ENCODE measurements at regions not wholly inside any gene's neighbourhood (a gene's known extent, or its start where the extent isn't known, plus 50 kb on each side); places are given as distances from the start of the nearest gene placed in this dataset.

GRCh38 chr2:236815746-236816145, 246.1 kb downstream of the ACKR3 start:
- TF ChIP-seq, protein P1, sequence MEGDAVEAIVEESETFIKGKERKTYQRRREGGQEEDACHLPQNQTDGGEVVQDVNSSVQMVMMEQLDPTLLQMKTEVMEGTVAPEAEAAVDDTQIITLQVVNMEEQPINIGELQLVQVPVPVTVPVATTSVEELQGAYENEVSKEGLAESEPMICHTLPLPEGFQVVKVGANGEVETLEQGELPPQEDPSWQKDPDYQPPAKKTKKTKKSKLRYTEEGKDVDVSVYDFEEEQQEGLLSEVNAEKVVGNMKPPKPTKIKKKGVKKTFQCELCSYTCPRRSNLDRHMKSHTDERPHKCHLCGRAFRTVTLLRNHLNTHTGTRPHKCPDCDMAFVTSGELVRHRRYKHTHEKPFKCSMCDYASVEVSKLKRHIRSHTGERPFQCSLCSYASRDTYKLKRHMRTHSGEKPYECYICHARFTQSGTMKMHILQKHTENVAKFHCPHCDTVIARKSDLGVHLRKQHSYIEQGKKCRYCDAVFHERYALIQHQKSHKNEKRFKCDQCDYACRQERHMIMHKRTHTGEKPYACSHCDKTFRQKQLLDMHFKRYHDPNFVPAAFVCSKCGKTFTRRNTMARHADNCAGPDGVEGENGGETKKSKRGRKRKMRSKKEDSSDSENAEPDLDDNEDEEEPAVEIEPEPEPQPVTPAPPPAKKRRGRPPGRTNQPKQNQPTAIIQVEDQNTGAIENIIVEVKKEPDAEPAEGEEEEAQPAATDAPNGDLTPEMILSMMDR (conservative IDR thresholded peaks at IDR 0.05): no peak
- H3K27ac ChIP-seq: peak overlapping the region; percentile 89; the same call in 1 of the 2 replicates

- peak overlapping the region; percentile 89; the same call in 1 of the 2 replicates for H3K27ac ChIP-seq
- TF ChIP-seq, protein P1 (conservative IDR thresholded peaks at IDR 0.05): no peak
Measured at GRCh38 chr2:236816197-236817170, 246.9 kb downstream of the ACKR3 start.

DNA sequence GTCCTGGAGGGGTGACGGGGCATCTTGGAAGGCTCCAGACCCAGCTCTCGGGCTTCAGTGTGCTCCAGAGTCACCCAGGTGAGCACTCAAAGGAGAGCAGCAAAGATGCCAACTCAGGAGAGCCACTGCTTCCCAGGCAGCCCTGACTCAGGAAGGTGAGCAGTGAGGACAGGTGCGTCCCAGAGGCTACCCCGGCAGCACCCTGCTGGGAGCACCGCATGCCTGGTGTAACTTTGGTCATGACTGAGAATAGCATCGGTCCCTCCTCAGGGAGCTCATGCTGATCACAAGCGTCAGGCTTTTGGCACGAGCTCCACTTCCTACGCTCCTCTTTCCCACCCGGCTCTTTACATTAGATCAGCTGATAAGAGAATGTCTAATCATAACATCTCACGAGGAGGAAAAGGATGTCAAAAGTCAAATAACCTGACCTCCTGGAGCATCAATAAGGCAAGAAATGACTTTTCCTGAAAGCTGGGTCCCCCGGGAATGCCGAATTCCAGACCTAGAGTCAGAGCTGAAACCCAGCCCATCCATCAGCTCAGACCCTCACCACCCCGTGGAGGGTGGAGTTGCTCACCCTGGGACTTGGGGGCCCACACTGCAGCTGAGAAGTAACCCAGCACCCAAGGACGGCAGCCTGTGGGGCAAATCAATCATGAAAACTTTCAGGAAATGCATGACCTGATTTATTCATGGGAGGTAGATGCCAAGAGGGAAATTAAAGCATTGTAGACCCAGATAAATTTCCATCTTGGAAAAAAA, 248.8 kb downstream of the ACKR3 start:
- TF ChIP-seq, protein P1 (conservative IDR thresholded peaks at IDR 0.05): no peak
- peak overlapping the region; percentile 56 for H3K27ac ChIP-seq

DNA sequence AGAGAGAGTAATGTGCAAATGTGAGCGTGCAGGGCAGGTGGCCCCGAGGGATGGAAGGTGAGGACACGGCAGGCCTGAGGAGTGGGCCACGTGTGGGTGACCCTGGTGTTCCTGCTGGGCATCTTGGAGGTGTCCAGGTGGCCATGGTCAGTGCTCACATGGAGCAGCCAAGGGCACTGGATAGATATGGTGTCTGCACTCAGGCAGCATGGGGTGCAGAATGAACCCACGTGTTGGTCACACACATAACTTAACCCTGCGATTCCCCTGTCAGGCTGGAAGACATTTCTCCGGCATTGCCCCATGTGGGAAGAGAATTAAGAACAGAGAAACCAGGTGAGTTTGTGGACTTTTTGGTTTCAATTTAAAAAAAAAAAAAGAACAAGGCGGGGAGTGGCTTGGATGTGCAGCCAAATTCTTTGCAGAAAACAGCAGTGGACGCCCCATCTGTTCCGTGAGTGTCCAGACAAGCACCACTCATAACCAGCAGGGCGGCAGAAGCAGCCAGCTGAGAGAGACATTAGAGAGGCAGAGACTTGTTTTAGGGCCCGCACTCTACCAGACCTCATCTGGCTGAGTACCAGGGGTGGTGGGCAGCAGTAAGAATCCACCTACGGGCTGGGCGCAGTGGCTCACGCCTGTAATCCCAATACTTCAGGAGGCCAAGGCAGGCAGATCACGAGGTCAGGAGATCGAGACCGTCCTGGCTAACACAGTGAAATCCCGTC, 249.8 kb downstream of the ACKR3 start:
- H3K27ac ChIP-seq: peak overlapping the region; percentile 56; the same call in 1 of the 2 replicates
- TF ChIP-seq, protein P1 (conservative IDR thresholded peaks at IDR 0.05): no peak

DNA sequence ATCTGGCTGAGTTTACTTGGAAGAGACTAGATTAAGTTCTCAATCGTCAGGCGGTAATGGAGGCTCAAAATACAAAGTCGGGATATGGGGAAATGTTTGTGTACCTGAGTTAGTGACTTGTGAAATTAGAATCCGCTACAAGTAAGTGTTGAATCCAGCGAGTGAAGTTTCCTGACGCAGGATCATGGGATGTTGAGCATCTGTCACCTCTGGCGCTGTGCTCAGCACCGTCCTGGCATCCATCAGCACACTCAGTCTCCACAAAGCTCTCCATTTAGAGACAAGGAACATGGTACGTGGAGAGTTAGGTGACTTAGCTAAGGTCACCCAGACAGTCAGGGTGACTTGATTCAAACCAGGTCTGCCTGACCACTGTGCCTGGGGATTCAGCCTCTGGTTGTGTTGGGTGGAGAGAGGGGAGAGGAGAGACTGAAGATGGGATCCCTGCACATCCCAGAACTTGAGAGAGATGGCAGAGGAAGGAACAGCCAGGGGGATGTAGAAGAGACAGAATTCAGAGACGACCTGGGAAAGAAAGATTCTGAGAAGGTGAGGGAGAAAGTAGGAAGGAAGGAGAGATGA, 251.2 kb downstream of the ACKR3 start:
- TF ChIP-seq, protein P1 (conservative IDR thresholded peaks at IDR 0.05): no peak

GRCh38 chr2:236823041-236823629, 253.5 kb downstream of the ACKR3 start:
- peak overlapping the region; percentile 90 for H3K27ac ChIP-seq
- TF ChIP-seq, protein P1 (conservative IDR thresholded peaks at IDR 0.05): no peak

More for the DNA sequence above, 251.2 kb downstream of the ACKR3 start:
- H3K27ac ChIP-seq: no peak overlapping the region

All from VCaP (cell line).